Neural progenitor cell (in vitro differentiated cells): ENCODE measurements at regions not wholly inside any gene's neighbourhood (a gene's known extent, or its start where the extent isn't known, plus 50 kb on each side); places are given as distances from the start of the nearest gene placed in this dataset.
"Not testable (repeated sequence)": the region's sequence is repeated elsewhere in the genome, so short reads cannot be mapped to it uniquely, and the experiment has no call there.

Experiments used
- CTCF ChIP-seq: fragments of 200-600 bp; sonication (generic); IDR thresholded peaks from 2 replicates; pipeline ENCODE4 v1.5.1; 2017; ENCODE audit warnings: antibody characterized with exemption, mild to moderate bottlenecking
- EZH2 ChIP-seq: fragments of 200-600 bp; sonication (generic); IDR thresholded peaks from 2 replicates; pipeline ENCODE4 v1.6.1; 2017; ENCODE audit warnings: antibody characterized with exemption, mild to moderate bottlenecking, moderate library complexity

GRCh38 chr21:6158171-6158570 is 4363.2 kb upstream of the TPTE start:
- not testable (repeated sequence) for TF ChIP-seq EZH2, CTCF
